NCI-H460 (cell line): ENCODE measurements at regions not wholly inside any gene's neighbourhood (a gene's known extent, or its start where the extent isn't known, plus 50 kb on each side); places are given as distances from the start of the nearest gene placed in this dataset.

Experiments used
- DNase-seq: peaks from one replicate; pipeline ENCODE4 v3.0.0-alpha.2; 2016; ENCODE audit warnings: low read depth; ENCODE audit errors: extremely low read depth

- no peak for DNase-seq
These were observed 129.5 kb upstream of the TRIB2 start for GRCh38 chr2:12587228-12587627.

- no peak for DNase-seq
These were observed 128.8 kb upstream of the TRIB2 start for GRCh38 chr2:12587729-12588522.

- no peak for DNase-seq
These were observed 127.8 kb upstream of the TRIB2 start for GRCh38 chr2:12588986-12589385.

GRCh38 chr2:12589802-12590320, 126.9 kb upstream of the TRIB2 start:
- DNase-seq: no peak

GRCh38 chr2:12592296-12592695, 124.4 kb upstream of the TRIB2 start:
- no peak for DNase-seq

GRCh38 chr2:12594590-12594989, 122.1 kb upstream of the TRIB2 start:
- no peak for DNase-seq

GRCh38 chr2:12596771-12597170, 120.0 kb upstream of the TRIB2 start:
- DNase-seq: no peak

- DNase-seq: no peak
These were observed 119.1 kb upstream of the TRIB2 start for GRCh38 chr2:12597610-12598009.

GRCh38 chr2:12602661-12603060, 114.1 kb upstream of the TRIB2 start:
- no peak for DNase-seq

GRCh38 chr2:12603781-12604295, 112.9 kb upstream of the TRIB2 start:
- no peak for DNase-seq

GRCh38 chr2:12604341-12604740, 112.4 kb upstream of the TRIB2 start:
- no peak for DNase-seq

- no peak for DNase-seq
These were observed 111.4 kb upstream of the TRIB2 start for GRCh38 chr2:12605366-12605765.

- no peak for DNase-seq
These were observed 110.8 kb upstream of the TRIB2 start for GRCh38 chr2:12605936-12606335.

- no peak for DNase-seq
These were observed 110.2 kb upstream of the TRIB2 start for GRCh38 chr2:12606472-12607000.

- DNase-seq: no peak
These were observed 108.8 kb upstream of the TRIB2 start for GRCh38 chr2:12607971-12608370.

- DNase-seq: no peak
These were observed 106.4 kb upstream of the TRIB2 start for GRCh38 chr2:12610314-12610713.

- DNase-seq: no peak
These were observed 104.6 kb upstream of the TRIB2 start for GRCh38 chr2:12612168-12612567.

- DNase-seq: no peak
These were observed 104.1 kb upstream of the TRIB2 start for GRCh38 chr2:12612671-12613070.

GRCh38 chr2:12613137-12613835, 103.5 kb upstream of the TRIB2 start:
- no peak for DNase-seq

- DNase-seq: no peak
These were observed 101.2 kb upstream of the TRIB2 start for GRCh38 chr2:12615509-12615908.

GRCh38 chr2:12616456-12617156, 100.1 kb upstream of the TRIB2 start:
- DNase-seq: no peak
